ENCODE measurements at regions not wholly inside any gene's neighbourhood (a gene's known extent, or its start where the extent isn't known, plus 50 kb on each side); places are given as distances from the start of the nearest gene placed in this dataset.

DNA sequence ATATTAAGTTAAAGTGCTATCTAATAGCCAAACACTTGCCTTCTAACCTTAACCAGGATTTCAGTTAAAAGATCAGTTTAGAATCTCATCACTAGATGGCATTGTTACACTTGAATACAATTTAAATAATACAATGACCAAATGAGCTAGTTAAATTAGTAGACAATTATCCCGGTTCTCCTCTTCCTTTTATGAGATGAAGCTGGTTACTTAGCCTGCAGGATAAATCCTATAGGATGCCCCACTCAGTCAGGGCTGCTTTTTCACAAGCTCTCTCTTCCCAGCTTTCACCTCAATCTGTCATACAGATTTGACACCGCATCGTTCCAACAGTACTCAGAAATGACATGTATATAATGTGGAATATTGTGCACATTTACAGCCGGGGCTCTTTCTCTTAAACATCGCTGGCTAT, 678.8 kb downstream of the KCNJ3 start:
- TF ChIP-seq, protein P1, sequence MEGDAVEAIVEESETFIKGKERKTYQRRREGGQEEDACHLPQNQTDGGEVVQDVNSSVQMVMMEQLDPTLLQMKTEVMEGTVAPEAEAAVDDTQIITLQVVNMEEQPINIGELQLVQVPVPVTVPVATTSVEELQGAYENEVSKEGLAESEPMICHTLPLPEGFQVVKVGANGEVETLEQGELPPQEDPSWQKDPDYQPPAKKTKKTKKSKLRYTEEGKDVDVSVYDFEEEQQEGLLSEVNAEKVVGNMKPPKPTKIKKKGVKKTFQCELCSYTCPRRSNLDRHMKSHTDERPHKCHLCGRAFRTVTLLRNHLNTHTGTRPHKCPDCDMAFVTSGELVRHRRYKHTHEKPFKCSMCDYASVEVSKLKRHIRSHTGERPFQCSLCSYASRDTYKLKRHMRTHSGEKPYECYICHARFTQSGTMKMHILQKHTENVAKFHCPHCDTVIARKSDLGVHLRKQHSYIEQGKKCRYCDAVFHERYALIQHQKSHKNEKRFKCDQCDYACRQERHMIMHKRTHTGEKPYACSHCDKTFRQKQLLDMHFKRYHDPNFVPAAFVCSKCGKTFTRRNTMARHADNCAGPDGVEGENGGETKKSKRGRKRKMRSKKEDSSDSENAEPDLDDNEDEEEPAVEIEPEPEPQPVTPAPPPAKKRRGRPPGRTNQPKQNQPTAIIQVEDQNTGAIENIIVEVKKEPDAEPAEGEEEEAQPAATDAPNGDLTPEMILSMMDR (tag by site-specific recombination; IDR thresholded peaks at IDR 0.05), result no peak
- TF ChIP-seq ZNF24 (tag by site-specific recombination; IDR thresholded peaks at IDR 0.05) (no peak), ZNF510 (tag by site-specific recombination; IDR thresholded peaks at IDR 0.05; ENCODE audit: insufficient replicate concordance) (no peak), ZNF747 (tag by site-specific recombination; IDR thresholded peaks at IDR 0.05) (no peak), ZNF350 (tag by site-specific recombination; IDR thresholded peaks at IDR 0.05) (no peak), ZNF707 (tag by site-specific recombination; IDR thresholded peaks at IDR 0.05) (no peak)
- TF ChIP-seq, protein P2, sequence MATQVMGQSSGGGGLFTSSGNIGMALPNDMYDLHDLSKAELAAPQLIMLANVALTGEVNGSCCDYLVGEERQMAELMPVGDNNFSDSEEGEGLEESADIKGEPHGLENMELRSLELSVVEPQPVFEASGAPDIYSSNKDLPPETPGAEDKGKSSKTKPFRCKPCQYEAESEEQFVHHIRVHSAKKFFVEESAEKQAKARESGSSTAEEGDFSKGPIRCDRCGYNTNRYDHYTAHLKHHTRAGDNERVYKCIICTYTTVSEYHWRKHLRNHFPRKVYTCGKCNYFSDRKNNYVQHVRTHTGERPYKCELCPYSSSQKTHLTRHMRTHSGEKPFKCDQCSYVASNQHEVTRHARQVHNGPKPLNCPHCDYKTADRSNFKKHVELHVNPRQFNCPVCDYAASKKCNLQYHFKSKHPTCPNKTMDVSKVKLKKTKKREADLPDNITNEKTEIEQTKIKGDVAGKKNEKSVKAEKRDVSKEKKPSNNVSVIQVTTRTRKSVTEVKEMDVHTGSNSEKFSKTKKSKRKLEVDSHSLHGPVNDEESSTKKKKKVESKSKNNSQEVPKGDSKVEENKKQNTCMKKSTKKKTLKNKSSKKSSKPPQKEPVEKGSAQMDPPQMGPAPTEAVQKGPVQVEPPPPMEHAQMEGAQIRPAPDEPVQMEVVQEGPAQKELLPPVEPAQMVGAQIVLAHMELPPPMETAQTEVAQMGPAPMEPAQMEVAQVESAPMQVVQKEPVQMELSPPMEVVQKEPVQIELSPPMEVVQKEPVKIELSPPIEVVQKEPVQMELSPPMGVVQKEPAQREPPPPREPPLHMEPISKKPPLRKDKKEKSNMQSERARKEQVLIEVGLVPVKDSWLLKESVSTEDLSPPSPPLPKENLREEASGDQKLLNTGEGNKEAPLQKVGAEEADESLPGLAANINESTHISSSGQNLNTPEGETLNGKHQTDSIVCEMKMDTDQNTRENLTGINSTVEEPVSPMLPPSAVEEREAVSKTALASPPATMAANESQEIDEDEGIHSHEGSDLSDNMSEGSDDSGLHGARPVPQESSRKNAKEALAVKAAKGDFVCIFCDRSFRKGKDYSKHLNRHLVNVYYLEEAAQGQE (tag by site-specific recombination; IDR thresholded peaks at IDR 0.05), result no peak
- TF ChIP-seq, protein P3, sequence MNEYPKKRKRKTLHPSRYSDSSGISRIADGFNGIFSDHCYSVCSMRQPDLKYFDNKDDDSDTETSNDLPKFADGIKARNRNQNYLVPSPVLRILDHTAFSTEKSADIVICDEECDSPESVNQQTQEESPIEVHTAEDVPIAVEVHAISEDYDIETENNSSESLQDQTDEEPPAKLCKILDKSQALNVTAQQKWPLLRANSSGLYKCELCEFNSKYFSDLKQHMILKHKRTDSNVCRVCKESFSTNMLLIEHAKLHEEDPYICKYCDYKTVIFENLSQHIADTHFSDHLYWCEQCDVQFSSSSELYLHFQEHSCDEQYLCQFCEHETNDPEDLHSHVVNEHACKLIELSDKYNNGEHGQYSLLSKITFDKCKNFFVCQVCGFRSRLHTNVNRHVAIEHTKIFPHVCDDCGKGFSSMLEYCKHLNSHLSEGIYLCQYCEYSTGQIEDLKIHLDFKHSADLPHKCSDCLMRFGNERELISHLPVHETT (tag by site-specific recombination; IDR thresholded peaks at IDR 0.05), result no peak
